SK-N-SH (cell line): ENCODE measurements at regions not wholly inside any gene's neighbourhood (a gene's known extent, or its start where the extent isn't known, plus 50 kb on each side); places are given as distances from the start of the nearest gene placed in this dataset.

Experiments used
- CTCF ChIA-PET: fragments of 300-600, 350-600 bp; formaldehyde crosslinking; extraction: SDS; loops from one replicate; lab custom pipeline; 2021; lab: Yijun Ruan, JAX
- POLR2A ChIA-PET: fragments of 350-600 bp; sonication (Branson Sonifier 250); formaldehyde crosslinking; extraction: SDS; loops from one replicate; lab custom pipeline; 2020; ENCODE audit warnings: antibody characterized with exemption, inconsistent platforms; lab: Yijun Ruan, JAX
- DNase-seq: peaks from one replicate; pipeline ENCODE4 v3.0.0; 2012
- H2AFZ ChIP-seq: fragments of 200-600 bp; sonication (generic); 2 replicates; pipeline ENCODE4 v1.8.1; 2016; ENCODE audit warnings: antibody characterized with exemption, mild to moderate bottlenecking, low read depth
- H3F3A ChIP-seq: fragments of 200-600 bp; sonication (generic); replicated peaks from 2 replicates; pipeline ENCODE3; 2016; ENCODE audit warnings: antibody characterized with exemption, mild to moderate bottlenecking; ENCODE audit not compliant: insufficient read depth
- H3K27ac ChIP-seq, 2 experiments: fragments of 200-500 bp in 1 of 2; fragments of 200-600 bp in 1 of 2; sonication (Bioruptor generic) in 1 of 2; sonication (generic), shearing (Covaris generic) in 1 of 2; 2 replicates each; pipeline versions ENCODE4 v1.5.1 to v1.6.1; 2014 to 2016; ENCODE audit warnings: low read depth in 2 of 2, inconsistent platforms in 1 of 2, low read length in 1 of 2, mild to moderate bottlenecking in 1 of 2, mixed read lengths in 1 of 2
- H3K27me3 ChIP-seq: fragments of 200-600 bp; sonication (generic), shearing (Covaris generic); 2 replicates; pipeline ENCODE4 v1.6.1; 2016; ENCODE audit warnings: mixed run types; ENCODE audit not compliant: insufficient read depth
- H3K36me3 ChIP-seq, 2 experiments: fragments of 200-500 bp in 1 of 2; fragments of 200-600 bp in 1 of 2; sonication (Bioruptor generic) in 1 of 2; sonication (generic) in 1 of 2; replicated peaks in 1 of 2; 2 replicates each; pipeline versions ENCODE3 to v1.5.1; 2014 to 2016; ENCODE audit warnings: low read length in 1 of 2, mild to moderate bottlenecking in 1 of 2; ENCODE audit not compliant: insufficient read depth in 2 of 2, control insufficient read depth in 1 of 2
- H3K4me1 ChIP-seq, 2 experiments: fragments of 200-500 bp in 1 of 2; fragments of 200-600 bp in 1 of 2; sonication (Bioruptor generic) in 1 of 2; sonication (generic), shearing (Covaris generic) in 1 of 2; 2 replicates each; pipeline versions ENCODE4 v1.5.1 to v1.6.1; 2014 to 2016; ENCODE audit warnings: low read depth in 1 of 2, low read length in 1 of 2, mixed run types in 1 of 2; ENCODE audit not compliant: insufficient read depth in 2 of 2, control insufficient read depth in 1 of 2
- H3K4me2 ChIP-seq: fragments of 200-600 bp; sonication (generic), shearing (Covaris generic); 2 replicates; pipeline ENCODE4 v1.6.1; 2017; ENCODE audit warnings: mixed run types
- H3K4me3 ChIP-seq, 2 experiments: fragments of 200-500 bp in 1 of 2; fragments of 200-600 bp in 1 of 2; sonication (Bioruptor generic) in 1 of 2; sonication (generic), shearing (Covaris generic) in 1 of 2; 2 replicates each; pipeline versions ENCODE4 v1.5.1 to v1.8.1; 2014 to 2016; ENCODE audit warnings: low read depth in 2 of 2, inconsistent platforms in 1 of 2, low read length in 1 of 2, mild to moderate bottlenecking in 1 of 2, mixed read lengths in 1 of 2, moderate library complexity in 1 of 2
- H3K79me2 ChIP-seq: fragments of 200-600 bp; sonication (generic); 2 replicates; pipeline ENCODE4 v1.8.1; 2017; ENCODE audit warnings: mild to moderate bottlenecking; ENCODE audit not compliant: insufficient read depth
- H3K9ac ChIP-seq: fragments of 200-600 bp; sonication (generic); 2 replicates; pipeline ENCODE4 v1.6.1; 2017; ENCODE audit warnings: mixed run types
- H3K9me2 ChIP-seq: fragments of 200-600 bp; sonication (generic); 2 replicates; pipeline ENCODE4 v1.6.1; 2017; ENCODE audit warnings: mixed run types
- H3K9me3 ChIP-seq: fragments of 200-600 bp; sonication (generic); 2 replicates; pipeline ENCODE4 v1.6.1; 2017; ENCODE audit warnings: mixed run types, mild to moderate bottlenecking, moderate library complexity
- H4K20me1 ChIP-seq: fragments of 200-600 bp; sonication (generic); 2 replicates; pipeline ENCODE4 v1.6.1; 2017; ENCODE audit warnings: mild to moderate bottlenecking, mixed run types; ENCODE audit not compliant: insufficient read depth
- ELF1 ChIP-seq: IDR thresholded peaks from 2 replicates; pipeline ENCODE4 v1.4.0; 2012
- EP300 ChIP-seq, 2 experiments: IDR thresholded peaks; 2 replicates each; pipeline versions ENCODE4 v1.4.0 to v1.6.1; 2012; ENCODE audit warnings: borderline replicate concordance in 1 of 2, low read depth in 1 of 2, low read length in 1 of 2
- EZH2phosphoT487 ChIP-seq: fragments of 200-600 bp; sonication (generic); IDR thresholded peaks from 2 replicates; pipeline ENCODE4 v1.6.1; 2017; ENCODE audit warnings: low read depth, mixed run types, mild to moderate bottlenecking, antibody characterized with exemption, moderate library complexity, borderline replicate concordance
- FOXJ3 ChIP-seq: sonication (generic); formaldehyde crosslinking; IDR thresholded peaks from 2 replicates; pipeline ENCODE4 v1.5.1; 2020; ENCODE audit warnings: mild to moderate bottlenecking, missing genetic modification reagents
- FOXM1 ChIP-seq: IDR thresholded peaks from 2 replicates; pipeline ENCODE4 v1.4.0; 2012; ENCODE audit warnings: low read depth, mild to moderate bottlenecking
- GATA2 ChIP-seq: sonication (generic); formaldehyde crosslinking; IDR thresholded peaks from 2 replicates; pipeline ENCODE4 v1.5.0; 2020; ENCODE audit warnings: mild to moderate bottlenecking, missing genetic modification reagents
- MEF2A ChIP-seq: IDR thresholded peaks from 2 replicates; pipeline ENCODE4 v1.4.0; 2012; ENCODE audit warnings: low read depth, borderline replicate concordance
- RFX5 ChIP-seq: IDR thresholded peaks from 2 replicates; pipeline ENCODE4 v1.6.1; 2012; ENCODE audit warnings: mild to moderate bottlenecking, improper control_type of control experiment, low read length
- RXRA ChIP-seq: IDR thresholded peaks from 2 replicates; pipeline ENCODE4 v1.4.0; 2012; ENCODE audit warnings: low read depth, mild to moderate bottlenecking, borderline replicate concordance
- SIN3A ChIP-seq: IDR thresholded peaks from 2 replicates; pipeline ENCODE4 v1.6.1; 2012; ENCODE audit warnings: low read depth, mild to moderate bottlenecking, low read length, moderate library complexity, borderline replicate concordance
- SMC3 ChIP-seq: IDR thresholded peaks from 2 replicates; pipeline ENCODE4 v1.6.1; 2012; ENCODE audit warnings: low read depth, low read length, improper control_type of control experiment
- TAF1 ChIP-seq: IDR thresholded peaks from 2 replicates; pipeline ENCODE4 v1.6.1; 2012; ENCODE audit warnings: low read depth, mild to moderate bottlenecking, low read length, moderate library complexity, borderline replicate concordance
- TCF12 ChIP-seq: IDR thresholded peaks from 2 replicates; pipeline ENCODE4 v1.4.0; 2012
- TEAD4 ChIP-seq: IDR thresholded peaks from 2 replicates; pipeline ENCODE4 v1.4.0; 2012; ENCODE audit warnings: mild to moderate bottlenecking, borderline replicate concordance; ENCODE audit not compliant: insufficient read depth
- WGBS: methylation state at CpG from one replicate; pipeline ENCODE4 v1.1.6; 2017; ENCODE audit warnings: low lambda C conversion rate; 5-methylcytosine and 5-hydroxymethylcytosine counted together
- TF ChIP-seq, protein P1 (sequence below): fragments of 200-600 bp; sonication (generic); IDR thresholded peaks from 2 replicates; pipeline ENCODE4 v1.6.1; 2017; ENCODE audit warnings: antibody characterized with exemption, mild to moderate bottlenecking, moderate library complexity
- TF ChIP-seq, protein P2 (sequence below): fragments of 150-350 bp; IDR thresholded peaks from 2 replicates; pipeline ENCODE4 v1.6.1; 2016; ENCODE audit warnings: mild to moderate bottlenecking, low read depth, low read length
- TF ChIP-seq, protein P3 (sequence below): fragments of 150-350 bp; IDR thresholded peaks from 2 replicates; pipeline ENCODE4 v1.6.1; 2017; ENCODE audit warnings: antibody characterized with exemption, low read length, low read depth, borderline replicate concordance
- TF ChIP-seq, protein P4 (sequence below): IDR thresholded peaks from 2 replicates; pipeline ENCODE4 v1.6.1; 2012; ENCODE audit warnings: mild to moderate bottlenecking, low read depth, low read length, moderate library complexity
- TF ChIP-seq, protein P5 (sequence below): IDR thresholded peaks from 2 replicates; pipeline ENCODE4 v1.4.0; 2012; ENCODE audit warnings: low read depth, borderline replicate concordance
- TF ChIP-seq, protein P6 (sequence below): IDR thresholded peaks from 2 replicates; pipeline ENCODE4 v1.4.0; 2012; ENCODE audit warnings: low read depth

DNA sequence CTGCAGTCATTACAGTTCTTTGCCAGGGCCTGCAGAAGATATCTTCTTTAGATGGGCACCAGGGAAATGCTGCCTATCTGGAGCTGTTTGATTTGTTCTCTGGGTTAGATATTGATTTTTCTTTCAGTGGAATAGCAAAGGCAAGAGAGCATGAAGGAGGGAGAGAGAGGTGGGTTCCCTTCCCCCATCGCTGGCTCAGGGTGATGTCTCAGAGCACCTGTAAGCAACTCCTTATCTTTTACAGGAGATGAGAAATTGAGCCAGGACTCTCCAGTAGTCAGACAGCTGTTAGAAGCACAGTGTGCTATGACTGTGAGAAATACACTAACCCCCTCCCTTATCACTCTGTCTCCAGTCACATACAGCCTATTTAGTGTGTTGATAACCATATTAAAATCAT is 89.3 kb upstream of the SLC24A5 start:
- no peak overlapping the region for H3K4me3 ChIP-seq
- no peak overlapping the region for H3K9ac ChIP-seq
- no peaks in the 10 kb centered on the region for H4K20me1 ChIP-seq
- DNase-seq: peak; percentile 8
- H3K9me3 ChIP-seq: no peaks in the 10 kb centered on the region
- no peaks in the 10 kb centered on the region for H3K36me3 ChIP-seq
- peaks cover 0 to 2% of the 10 kb centered on the region in 2 experiments; a peak in 2 of 4 replicates for H3K4me1 ChIP-seq
- H3K9me2 ChIP-seq: no peaks in the 10 kb centered on the region
- no peaks in the 10 kb centered on the region for H3K79me2 ChIP-seq
- CTCF ChIA-PET: interaction anchor here (1.6 kb wide), 1 partner anchor 55 kb away, joined by 3 read pairs; no protein-coding TSS in a partner anchor
- H2AFZ ChIP-seq: no peak overlapping the region
- POLR2A ChIA-PET: no interaction called here
- no peaks in the 10 kb centered on the region for H3F3A ChIP-seq
- no peak overlapping the region for H3K27ac ChIP-seq
- TF ChIP-seq SIN3A: no peak
- no peak for TF ChIP-seq MEF2A
- TF ChIP-seq, protein P1, sequence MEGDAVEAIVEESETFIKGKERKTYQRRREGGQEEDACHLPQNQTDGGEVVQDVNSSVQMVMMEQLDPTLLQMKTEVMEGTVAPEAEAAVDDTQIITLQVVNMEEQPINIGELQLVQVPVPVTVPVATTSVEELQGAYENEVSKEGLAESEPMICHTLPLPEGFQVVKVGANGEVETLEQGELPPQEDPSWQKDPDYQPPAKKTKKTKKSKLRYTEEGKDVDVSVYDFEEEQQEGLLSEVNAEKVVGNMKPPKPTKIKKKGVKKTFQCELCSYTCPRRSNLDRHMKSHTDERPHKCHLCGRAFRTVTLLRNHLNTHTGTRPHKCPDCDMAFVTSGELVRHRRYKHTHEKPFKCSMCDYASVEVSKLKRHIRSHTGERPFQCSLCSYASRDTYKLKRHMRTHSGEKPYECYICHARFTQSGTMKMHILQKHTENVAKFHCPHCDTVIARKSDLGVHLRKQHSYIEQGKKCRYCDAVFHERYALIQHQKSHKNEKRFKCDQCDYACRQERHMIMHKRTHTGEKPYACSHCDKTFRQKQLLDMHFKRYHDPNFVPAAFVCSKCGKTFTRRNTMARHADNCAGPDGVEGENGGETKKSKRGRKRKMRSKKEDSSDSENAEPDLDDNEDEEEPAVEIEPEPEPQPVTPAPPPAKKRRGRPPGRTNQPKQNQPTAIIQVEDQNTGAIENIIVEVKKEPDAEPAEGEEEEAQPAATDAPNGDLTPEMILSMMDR: no peak
- TF ChIP-seq, protein P2, sequence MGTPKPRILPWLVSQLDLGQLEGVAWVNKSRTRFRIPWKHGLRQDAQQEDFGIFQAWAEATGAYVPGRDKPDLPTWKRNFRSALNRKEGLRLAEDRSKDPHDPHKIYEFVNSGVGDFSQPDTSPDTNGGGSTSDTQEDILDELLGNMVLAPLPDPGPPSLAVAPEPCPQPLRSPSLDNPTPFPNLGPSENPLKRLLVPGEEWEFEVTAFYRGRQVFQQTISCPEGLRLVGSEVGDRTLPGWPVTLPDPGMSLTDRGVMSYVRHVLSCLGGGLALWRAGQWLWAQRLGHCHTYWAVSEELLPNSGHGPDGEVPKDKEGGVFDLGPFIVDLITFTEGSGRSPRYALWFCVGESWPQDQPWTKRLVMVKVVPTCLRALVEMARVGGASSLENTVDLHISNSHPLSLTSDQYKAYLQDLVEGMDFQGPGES: no peak
- TF ChIP-seq FOXM1: no peak
- no peak for TF ChIP-seq TAF1
- no peak for TF ChIP-seq TEAD4
- no peak for TF ChIP-seq RFX5
- TF ChIP-seq GATA2 (CRISPR knock-in tag): no peak
- TF ChIP-seq FOXJ3 (CRISPR knock-in tag): no peak
- TF ChIP-seq, protein P3, sequence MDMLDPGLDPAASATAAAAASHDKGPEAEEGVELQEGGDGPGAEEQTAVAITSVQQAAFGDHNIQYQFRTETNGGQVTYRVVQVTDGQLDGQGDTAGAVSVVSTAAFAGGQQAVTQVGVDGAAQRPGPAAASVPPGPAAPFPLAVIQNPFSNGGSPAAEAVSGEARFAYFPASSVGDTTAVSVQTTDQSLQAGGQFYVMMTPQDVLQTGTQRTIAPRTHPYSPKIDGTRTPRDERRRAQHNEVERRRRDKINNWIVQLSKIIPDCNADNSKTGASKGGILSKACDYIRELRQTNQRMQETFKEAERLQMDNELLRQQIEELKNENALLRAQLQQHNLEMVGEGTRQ: no peak
- TF ChIP-seq, protein P4, sequence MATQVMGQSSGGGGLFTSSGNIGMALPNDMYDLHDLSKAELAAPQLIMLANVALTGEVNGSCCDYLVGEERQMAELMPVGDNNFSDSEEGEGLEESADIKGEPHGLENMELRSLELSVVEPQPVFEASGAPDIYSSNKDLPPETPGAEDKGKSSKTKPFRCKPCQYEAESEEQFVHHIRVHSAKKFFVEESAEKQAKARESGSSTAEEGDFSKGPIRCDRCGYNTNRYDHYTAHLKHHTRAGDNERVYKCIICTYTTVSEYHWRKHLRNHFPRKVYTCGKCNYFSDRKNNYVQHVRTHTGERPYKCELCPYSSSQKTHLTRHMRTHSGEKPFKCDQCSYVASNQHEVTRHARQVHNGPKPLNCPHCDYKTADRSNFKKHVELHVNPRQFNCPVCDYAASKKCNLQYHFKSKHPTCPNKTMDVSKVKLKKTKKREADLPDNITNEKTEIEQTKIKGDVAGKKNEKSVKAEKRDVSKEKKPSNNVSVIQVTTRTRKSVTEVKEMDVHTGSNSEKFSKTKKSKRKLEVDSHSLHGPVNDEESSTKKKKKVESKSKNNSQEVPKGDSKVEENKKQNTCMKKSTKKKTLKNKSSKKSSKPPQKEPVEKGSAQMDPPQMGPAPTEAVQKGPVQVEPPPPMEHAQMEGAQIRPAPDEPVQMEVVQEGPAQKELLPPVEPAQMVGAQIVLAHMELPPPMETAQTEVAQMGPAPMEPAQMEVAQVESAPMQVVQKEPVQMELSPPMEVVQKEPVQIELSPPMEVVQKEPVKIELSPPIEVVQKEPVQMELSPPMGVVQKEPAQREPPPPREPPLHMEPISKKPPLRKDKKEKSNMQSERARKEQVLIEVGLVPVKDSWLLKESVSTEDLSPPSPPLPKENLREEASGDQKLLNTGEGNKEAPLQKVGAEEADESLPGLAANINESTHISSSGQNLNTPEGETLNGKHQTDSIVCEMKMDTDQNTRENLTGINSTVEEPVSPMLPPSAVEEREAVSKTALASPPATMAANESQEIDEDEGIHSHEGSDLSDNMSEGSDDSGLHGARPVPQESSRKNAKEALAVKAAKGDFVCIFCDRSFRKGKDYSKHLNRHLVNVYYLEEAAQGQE: no peak
- TF ChIP-seq TCF12: no peak
- TF ChIP-seq, protein P5, sequence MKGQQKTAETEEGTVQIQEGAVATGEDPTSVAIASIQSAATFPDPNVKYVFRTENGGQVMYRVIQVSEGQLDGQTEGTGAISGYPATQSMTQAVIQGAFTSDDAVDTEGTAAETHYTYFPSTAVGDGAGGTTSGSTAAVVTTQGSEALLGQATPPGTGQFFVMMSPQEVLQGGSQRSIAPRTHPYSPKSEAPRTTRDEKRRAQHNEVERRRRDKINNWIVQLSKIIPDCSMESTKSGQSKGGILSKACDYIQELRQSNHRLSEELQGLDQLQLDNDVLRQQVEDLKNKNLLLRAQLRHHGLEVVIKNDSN: no peak
- no peak for TF ChIP-seq EP300 (IDR thresholded peaks at IDR 0.05; ENCODE audit: borderline replicate concordance in 1 of 2, low read depth in 1 of 2, low read length in 1 of 2)
- no peak for TF ChIP-seq RXRA
- TF ChIP-seq, protein P6, sequence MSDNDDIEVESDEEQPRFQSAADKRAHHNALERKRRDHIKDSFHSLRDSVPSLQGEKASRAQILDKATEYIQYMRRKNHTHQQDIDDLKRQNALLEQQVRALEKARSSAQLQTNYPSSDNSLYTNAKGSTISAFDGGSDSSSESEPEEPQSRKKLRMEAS: no peak
- TF ChIP-seq EZH2phosphoT487: no peak
- no peak for TF ChIP-seq SMC3
- no peak for TF ChIP-seq ELF1
- H3K27me3 ChIP-seq: no peaks in the 10 kb centered on the region
- H3K4me2 ChIP-seq: no peak overlapping the region
- WGBS: 58% methylated on average over 1 of the region's 1 CpG
